ENCODE measurements at regions not wholly inside any gene's neighbourhood (a gene's known extent, or its start where the extent isn't known, plus 50 kb on each side); places are given as distances from the start of the nearest gene placed in this dataset.

DNA sequence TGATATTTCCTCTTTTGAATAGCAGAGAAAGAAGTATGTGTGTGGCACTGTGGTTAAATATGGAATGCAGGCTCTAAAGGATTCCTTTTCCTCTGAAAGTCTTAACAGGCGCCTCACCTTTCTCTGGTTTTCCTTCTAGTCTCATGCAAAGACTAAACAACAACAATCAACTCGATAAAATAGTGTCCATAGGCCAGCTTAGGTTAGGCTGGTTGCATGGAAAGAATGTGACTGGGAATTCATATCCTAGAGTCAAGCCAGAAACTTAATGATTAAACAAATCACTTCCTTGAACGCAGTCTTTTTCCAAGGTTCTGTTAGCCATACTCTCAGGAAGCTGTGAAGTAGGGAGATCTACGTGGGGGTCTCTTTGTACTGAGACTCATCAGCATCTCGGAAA is 800.8 kb upstream of the ID2 start:
- H3K36me3 Mint-ChIP-seq = peaks cover 5 to 6% of the 10 kb centered on the region in 2 donors
- Histone ChIP-seq H3K79me2 (ENCODE audit: insufficient read depth, low read length) (no peaks in the 10 kb centered on the region), H3K4me2 (replicated peaks; ENCODE audit: extremely low read depth, low read length, poor library complexity, severe bottlenecking) (no peak overlapping the region), H3K4me3 (replicated peaks in 1 of 3; ENCODE audit: low read depth in 2 of 3, low read length in 3 of 3) (no peak overlapping the region), H3K9me3 (replicated peaks in 1 of 2; ENCODE audit: control insufficient read depth in 1 of 2, insufficient read depth in 1 of 2, low read length in 2 of 2) (no peaks in the 10 kb centered on the region), H3K9ac (ENCODE audit: insufficient read depth, low read length, poor library complexity, severe bottlenecking) (no peak overlapping the region), H3K4me1 (ENCODE audit: control insufficient read depth in 1 of 2, insufficient read depth in 2 of 2, low read length in 2 of 2) (peaks cover 26 to 28% of the 10 kb centered on the region in 2 donors), H4K20me1 (ENCODE audit: insufficient read depth, low read length) (no peaks in the 10 kb centered on the region), H3K27ac (ENCODE audit: low read depth in 1 of 2, low read length in 2 of 2) (no peak overlapping the region), H3K27me3 (ENCODE audit: control insufficient read depth in 2 of 2, insufficient read depth in 2 of 2, low read length in 2 of 2) (no peaks in the 10 kb centered on the region), H3K36me3 (replicated peaks in 1 of 2; ENCODE audit: control insufficient read depth in 1 of 2, insufficient read depth in 2 of 2, low read length in 2 of 2) (no peaks in the 10 kb centered on the region), H2AFZ (ENCODE audit: insufficient read depth, low read depth, low read length, poor library complexity, severe bottlenecking) (no peak overlapping the region)
- peaks cover 0 to 5% (median 2%) of the 10 kb centered on the region in 7 donors for H3K9me3 Mint-ChIP-seq
- DNase-seq = no peak
- TF ChIP-seq, protein P1, sequence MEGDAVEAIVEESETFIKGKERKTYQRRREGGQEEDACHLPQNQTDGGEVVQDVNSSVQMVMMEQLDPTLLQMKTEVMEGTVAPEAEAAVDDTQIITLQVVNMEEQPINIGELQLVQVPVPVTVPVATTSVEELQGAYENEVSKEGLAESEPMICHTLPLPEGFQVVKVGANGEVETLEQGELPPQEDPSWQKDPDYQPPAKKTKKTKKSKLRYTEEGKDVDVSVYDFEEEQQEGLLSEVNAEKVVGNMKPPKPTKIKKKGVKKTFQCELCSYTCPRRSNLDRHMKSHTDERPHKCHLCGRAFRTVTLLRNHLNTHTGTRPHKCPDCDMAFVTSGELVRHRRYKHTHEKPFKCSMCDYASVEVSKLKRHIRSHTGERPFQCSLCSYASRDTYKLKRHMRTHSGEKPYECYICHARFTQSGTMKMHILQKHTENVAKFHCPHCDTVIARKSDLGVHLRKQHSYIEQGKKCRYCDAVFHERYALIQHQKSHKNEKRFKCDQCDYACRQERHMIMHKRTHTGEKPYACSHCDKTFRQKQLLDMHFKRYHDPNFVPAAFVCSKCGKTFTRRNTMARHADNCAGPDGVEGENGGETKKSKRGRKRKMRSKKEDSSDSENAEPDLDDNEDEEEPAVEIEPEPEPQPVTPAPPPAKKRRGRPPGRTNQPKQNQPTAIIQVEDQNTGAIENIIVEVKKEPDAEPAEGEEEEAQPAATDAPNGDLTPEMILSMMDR (IDR thresholded peaks at IDR 0.05) = no peak
- intact Hi-C loops (cut with micrococcal nuclease) = no loop called here
- no peak overlapping the region for H3K4me3 Mint-ChIP-seq
- 0% methylated on average over 1 of the region's 5 CpGs for WGBS (ENCODE audit: insufficient coverage)
- no peak overlapping the region for H3K27ac Mint-ChIP-seq
- peaks cover 2 to 6% (median 3%) of the 10 kb centered on the region in 3 donors for H3K27me3 Mint-ChIP-seq (ENCODE audit: low read depth in 3 of 3)
- peaks cover 36% of the 10 kb centered on the region for H3K4me1 Mint-ChIP-seq

DNA sequence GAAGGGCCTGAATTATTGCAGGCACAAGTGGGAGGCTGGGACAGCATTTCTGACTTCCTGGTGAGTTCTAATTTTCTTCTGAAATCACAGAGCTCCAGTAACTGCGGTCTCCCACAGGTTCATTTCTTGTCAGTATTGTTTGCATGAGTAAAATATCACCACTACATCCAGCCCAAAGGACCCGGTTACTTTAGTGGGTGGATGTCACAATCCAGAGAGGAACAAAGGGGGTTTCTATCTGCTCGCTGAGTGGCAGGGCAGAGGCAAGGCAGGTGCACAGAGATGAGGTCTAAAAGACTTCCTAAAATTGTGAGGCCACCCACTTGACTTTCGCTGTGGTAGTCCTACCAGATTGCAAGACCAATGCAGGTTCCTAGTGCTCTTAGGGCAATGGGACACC is 800.4 kb upstream of the ID2 start:
- intact Hi-C loops (cut with micrococcal nuclease) = no loop called here
- Histone ChIP-seq H3K4me1 (ENCODE audit: control insufficient read depth in 1 of 2, insufficient read depth in 2 of 2, low read length in 2 of 2) (peaks cover 26 to 28% of the 10 kb centered on the region in 2 donors), H3K79me2 (ENCODE audit: insufficient read depth, low read length) (no peaks in the 10 kb centered on the region), H3K4me3 (replicated peaks in 1 of 3; ENCODE audit: low read depth in 2 of 3, low read length in 3 of 3) (no peak overlapping the region), H2AFZ (ENCODE audit: insufficient read depth, low read depth, low read length, poor library complexity, severe bottlenecking) (no peak overlapping the region), H3K4me2 (replicated peaks; ENCODE audit: extremely low read depth, low read length, poor library complexity, severe bottlenecking) (no peak overlapping the region), H3K27me3 (ENCODE audit: control insufficient read depth in 2 of 2, insufficient read depth in 2 of 2, low read length in 2 of 2) (no peaks in the 10 kb centered on the region), H3K9me3 (replicated peaks in 1 of 2; ENCODE audit: control insufficient read depth in 1 of 2, insufficient read depth in 1 of 2, low read length in 2 of 2) (no peaks in the 10 kb centered on the region), H3K36me3 (replicated peaks in 1 of 2; ENCODE audit: control insufficient read depth in 1 of 2, insufficient read depth in 2 of 2, low read length in 2 of 2) (no peaks in the 10 kb centered on the region), H3K9ac (ENCODE audit: insufficient read depth, low read length, poor library complexity, severe bottlenecking) (no peak overlapping the region), H3K27ac (ENCODE audit: low read depth in 1 of 2, low read length in 2 of 2) (no peak overlapping the region), H4K20me1 (ENCODE audit: insufficient read depth, low read length) (no peaks in the 10 kb centered on the region)
- TF ChIP-seq, protein P1 (IDR thresholded peaks at IDR 0.05) = no peak
- peaks cover 36% of the 10 kb centered on the region for H3K4me1 Mint-ChIP-seq
- H3K36me3 Mint-ChIP-seq = peaks cover 5 to 6% of the 10 kb centered on the region in 2 donors
- 18% methylated on average over 3 of the region's 4 CpGs for WGBS (ENCODE audit: insufficient coverage)
- peaks cover 2 to 4% (median 3%) of the 10 kb centered on the region in 3 donors for H3K27me3 Mint-ChIP-seq (ENCODE audit: low read depth in 3 of 3)
- peak in 1 of 3 donors; percentile 37 for DNase-seq
- peak overlapping the region in 1 of 2 donors; percentile 19 for H3K4me3 Mint-ChIP-seq
- H3K9me3 Mint-ChIP-seq = peaks cover 0 to 5% (median 2%) of the 10 kb centered on the region in 7 donors
- no peak overlapping the region for H3K27ac Mint-ChIP-seq

All from CD14-positive monocyte (primary cell).